ENCODE measurements at regions not wholly inside any gene's neighbourhood (a gene's known extent, or its start where the extent isn't known, plus 50 kb on each side); places are given as distances from the start of the nearest gene placed in this dataset.

GRCh38 chr2:34734662-34735061, 1135.6 kb upstream of the FAM98A start:
- TF ChIP-seq, protein P1, sequence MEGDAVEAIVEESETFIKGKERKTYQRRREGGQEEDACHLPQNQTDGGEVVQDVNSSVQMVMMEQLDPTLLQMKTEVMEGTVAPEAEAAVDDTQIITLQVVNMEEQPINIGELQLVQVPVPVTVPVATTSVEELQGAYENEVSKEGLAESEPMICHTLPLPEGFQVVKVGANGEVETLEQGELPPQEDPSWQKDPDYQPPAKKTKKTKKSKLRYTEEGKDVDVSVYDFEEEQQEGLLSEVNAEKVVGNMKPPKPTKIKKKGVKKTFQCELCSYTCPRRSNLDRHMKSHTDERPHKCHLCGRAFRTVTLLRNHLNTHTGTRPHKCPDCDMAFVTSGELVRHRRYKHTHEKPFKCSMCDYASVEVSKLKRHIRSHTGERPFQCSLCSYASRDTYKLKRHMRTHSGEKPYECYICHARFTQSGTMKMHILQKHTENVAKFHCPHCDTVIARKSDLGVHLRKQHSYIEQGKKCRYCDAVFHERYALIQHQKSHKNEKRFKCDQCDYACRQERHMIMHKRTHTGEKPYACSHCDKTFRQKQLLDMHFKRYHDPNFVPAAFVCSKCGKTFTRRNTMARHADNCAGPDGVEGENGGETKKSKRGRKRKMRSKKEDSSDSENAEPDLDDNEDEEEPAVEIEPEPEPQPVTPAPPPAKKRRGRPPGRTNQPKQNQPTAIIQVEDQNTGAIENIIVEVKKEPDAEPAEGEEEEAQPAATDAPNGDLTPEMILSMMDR (IDR thresholded peaks at IDR 0.05; ENCODE audit: insufficient read depth, low read length), result no peak
- TF ChIP-seq POLR2AphosphoS5 (IDR thresholded peaks at IDR 0.05; ENCODE audit: low read depth), result no peak

Measured in HL-60 (cell line).